GM18868 (cell line): ENCODE measurements at regions not wholly inside any gene's neighbourhood (a gene's known extent, or its start where the extent isn't known, plus 50 kb on each side); places are given as distances from the start of the nearest gene placed in this dataset.
"Not testable (repeated sequence)": the region's sequence is repeated elsewhere in the genome, so short reads cannot be mapped to it uniquely, and the experiment has no call there.

Source experiments
- ATAC-seq: cut with Tn5 transposase; IDR thresholded peaks from one replicate; pipeline ENCODE4 v1.9.1; 2021; ENCODE audit warnings: mild to moderate bottlenecking, moderate library complexity; ENCODE audit not compliant: unreplicated experiment

GRCh38 chr3:159502986-159503385, 485.6 kb upstream of the IL12A start:
- ATAC-seq, result no peak

- ATAC-seq, result not testable (repeated sequence)
These were observed 477.6 kb upstream of the IL12A start for GRCh38 chr3:159510988-159511387.

- ATAC-seq, result no peak
These were observed 475.2 kb upstream of the IL12A start for GRCh38 chr3:159513444-159513843.

GRCh38 chr3:159513867-159514380, 474.7 kb upstream of the IL12A start:
- ATAC-seq, result no peak

GRCh38 chr3:159517105-159517504, 471.5 kb upstream of the IL12A start:
- no peak for ATAC-seq

- no peak for ATAC-seq
These were observed 468.0 kb upstream of the IL12A start for GRCh38 chr3:159520638-159521037.

- ATAC-seq, result no peak
These were observed 466.4 kb upstream of the IL12A start for GRCh38 chr3:159522276-159522675.

- no peak for ATAC-seq
These were observed 460.3 kb upstream of the IL12A start for GRCh38 chr3:159528251-159528895.

GRCh38 chr3:159532577-159532976, 456.1 kb upstream of the IL12A start:
- no peak for ATAC-seq

GRCh38 chr3:159534496-159534895, 454.1 kb upstream of the IL12A start:
- ATAC-seq, result no peak

GRCh38 chr3:159536876-159537275, 451.8 kb upstream of the IL12A start:
- ATAC-seq, result no peak

- ATAC-seq, result no peak
These were observed 450.1 kb upstream of the IL12A start for GRCh38 chr3:159538507-159538906.

- ATAC-seq, result no peak
These were observed 447.6 kb upstream of the IL12A start for GRCh38 chr3:159540882-159541495.

GRCh38 chr3:159548675-159549335, 439.8 kb upstream of the IL12A start:
- ATAC-seq, result no peak

- no peak for ATAC-seq
These were observed 433.4 kb upstream of the IL12A start for GRCh38 chr3:159555205-159555604.

GRCh38 chr3:159559771-159560170, 428.9 kb upstream of the IL12A start:
- no peak for ATAC-seq

- ATAC-seq, result no peak
These were observed 428.2 kb upstream of the IL12A start for GRCh38 chr3:159560214-159560979.

GRCh38 chr3:159565313-159565712, 423.3 kb upstream of the IL12A start:
- ATAC-seq, result no peak

- ATAC-seq, result no peak
These were observed 405.0 kb upstream of the IL12A start for GRCh38 chr3:159583662-159584061.

GRCh38 chr3:159584421-159584820, 404.2 kb upstream of the IL12A start:
- ATAC-seq, result no peak

GRCh38 chr3:159586571-159587202, 401.9 kb upstream of the IL12A start:
- ATAC-seq, result no peak
